OCI-LY7 (cell line): ENCODE measurements at regions not wholly inside any gene's neighbourhood (a gene's known extent, or its start where the extent isn't known, plus 50 kb on each side); places are given as distances from the start of the nearest gene placed in this dataset.

Experiments used
- BruUV-seq: library from RNA; stranded (reverse); fragments of 400-500 nt; replicated peaks from 2 replicates; lab custom pipeline; 2021; lab: Mats Ljungman, UMichigan
- CTCF ChIA-PET: fragments of 300-600 bp; sonication (Branson Sonifier 250); formaldehyde crosslinking; loops from one replicate; lab custom pipeline; 2022; ENCODE audit warnings: antibody characterized with exemption; ENCODE audit not compliant: unreplicated experiment; lab: Charles Lee
- POLR2A ChIA-PET: fragments of 300-600 bp; sonication (Branson Sonifier 250); formaldehyde crosslinking; loops from one replicate; lab custom pipeline; 2022; ENCODE audit warnings: antibody characterized with exemption; lab: Charles Lee
- DNase-seq: peaks from one replicate; pipeline ENCODE4 v3.0.0-alpha.2; 2015; ENCODE audit warnings: low spot score
- H2AFZ ChIP-seq: fragments of 200-600 bp; sonication (generic), shearing (Covaris generic); 2 replicates; pipeline ENCODE4 v1.6.1; 2014; ENCODE audit warnings: mild to moderate bottlenecking, antibody characterized with exemption, low read length, moderate library complexity
- H3K27ac ChIP-seq: fragments of 200-600 bp; sonication (generic); 2 replicates; pipeline ENCODE4 v1.5.1; 2014; ENCODE audit warnings: mixed run types, low read depth, mild to moderate bottlenecking, moderate library complexity, low read length, inconsistent platforms; ENCODE audit not compliant: poor library complexity, severe bottlenecking
- H3K36me3 ChIP-seq: fragments of 200-600 bp; sonication (generic); 2 replicates; pipeline ENCODE4 v1.6.1; 2014; ENCODE audit warnings: mild to moderate bottlenecking, antibody characterized with exemption, low read length, moderate library complexity, mixed read lengths; ENCODE audit not compliant: insufficient read depth
- H3K4me1 ChIP-seq: fragments of 200-600 bp; sonication (generic); 2 replicates; pipeline ENCODE4 v1.5.1; 2014; ENCODE audit warnings: mild to moderate bottlenecking, low read length; ENCODE audit not compliant: insufficient read depth, poor library complexity, severe bottlenecking
- H3K4me2 ChIP-seq: fragments of 200-600 bp; sonication (generic); 2 replicates; pipeline ENCODE4 v1.6.1; 2014; ENCODE audit warnings: mild to moderate bottlenecking, low read length
- H3K4me3 ChIP-seq: fragments of 200-600 bp; sonication (generic); 2 replicates; pipeline ENCODE4 v1.5.1; 2014; ENCODE audit warnings: mild to moderate bottlenecking, low read depth, low read length; ENCODE audit not compliant: poor library complexity, severe bottlenecking
- H3K79me2 ChIP-seq: fragments of 200-600 bp; sonication (generic); 2 replicates; pipeline ENCODE4 v1.6.1; 2016; ENCODE audit warnings: low read depth, mild to moderate bottlenecking, low read length, moderate library complexity, mixed read lengths; ENCODE audit not compliant: insufficient read depth
- H3K9me2 ChIP-seq: fragments of 200-600 bp; sonication (generic); 2 replicates; pipeline ENCODE4 v1.6.1; 2016; ENCODE audit warnings: mild to moderate bottlenecking, low read length, mixed read lengths; ENCODE audit not compliant: insufficient read depth
- H3K9me3 ChIP-seq: fragments of 200-600 bp; sonication (generic); 2 replicates; pipeline ENCODE4 v1.6.1; 2014; ENCODE audit warnings: mild to moderate bottlenecking, mixed run types, low read length, mixed read lengths
- H4K20me1 ChIP-seq: fragments of 200-600 bp; sonication (generic); 2 replicates; pipeline ENCODE4 v1.6.1; 2014; ENCODE audit warnings: mild to moderate bottlenecking, antibody characterized with exemption, low read length, moderate library complexity, mixed read lengths; ENCODE audit not compliant: insufficient read depth
- CTCF ChIP-seq: fragments of 200-600 bp; sonication (generic); conservative IDR thresholded peaks from 2 replicates; pipeline ENCODE4 v1.5.1; 2014; ENCODE audit warnings: mild to moderate bottlenecking, antibody characterized with exemption, low read length, moderate library complexity, mixed read lengths
- EZH2phosphoT487 ChIP-seq: fragments of 200-600 bp; sonication (generic); IDR thresholded peaks from 2 replicates; pipeline ENCODE4 v1.6.1; 2018; ENCODE audit warnings: low read depth, borderline replicate concordance, mild to moderate bottlenecking, mixed run types, antibody characterized with exemption, low read length, moderate library complexity, mixed read lengths
- intact Hi-C: fragments of 100-400 bp; cut with micrococcal nuclease; formaldehyde crosslinking; loops from one replicate; pipeline ENCODE4 v1.10.0; 2022; ENCODE audit not compliant: unreplicated experiment

- ChIA-PET POLR2A (no interaction called here), CTCF (no interaction called here)
- Histone ChIP-seq H3K79me2 (no peaks in the 10 kb centered on the region), H3K4me2 (no peak overlapping the region), H4K20me1 (no peaks in the 10 kb centered on the region), H3K27ac (no peak overlapping the region), H3K4me1 (no peaks in the 10 kb centered on the region), H3K9me2 (no peaks in the 10 kb centered on the region), H3K36me3 (no peaks in the 10 kb centered on the region), H3K4me3 (no peak overlapping the region), H3K9me3 (no peaks in the 10 kb centered on the region), H2AFZ (no peak overlapping the region)
- no TSS peak for BruUV-seq
- DNase-seq: no peak
- intact Hi-C loops: no loop called here
- TF ChIP-seq EZH2phosphoT487 (no peak), CTCF (no peak)
These were observed 192.2 kb upstream of the TLL1 start for GRCh38 chr4:165680821-165681220.

DNA sequence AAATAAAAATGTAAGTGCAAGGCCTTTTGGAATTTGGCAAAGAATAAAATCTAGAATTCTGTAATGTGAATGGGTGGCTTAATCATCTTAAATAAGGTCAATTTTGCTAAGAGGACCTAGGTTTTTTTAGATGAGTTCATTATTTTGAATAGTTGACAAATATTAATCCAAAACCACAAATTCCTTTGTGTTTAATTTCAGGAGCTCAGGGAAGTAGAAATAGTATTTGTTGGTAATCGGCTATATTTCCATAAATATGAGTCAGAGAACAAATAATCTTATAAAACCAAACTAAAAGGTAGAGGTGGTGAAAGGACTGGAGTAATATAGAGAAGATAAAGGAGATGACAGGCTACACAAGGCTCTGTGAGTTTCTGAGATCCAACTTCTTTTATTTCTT lies 190.4 kb upstream of the TLL1 start:
- H3K9me3 ChIP-seq: no peaks in the 10 kb centered on the region
- no peak for DNase-seq
- H3K79me2 ChIP-seq: no peaks in the 10 kb centered on the region
- H3K4me2 ChIP-seq: no peak overlapping the region
- H3K4me3 ChIP-seq: no peak overlapping the region
- no peaks in the 10 kb centered on the region for H3K36me3 ChIP-seq
- CTCF ChIA-PET: no interaction called here
- intact Hi-C loops: no loop called here
- no peak overlapping the region for H2AFZ ChIP-seq
- no TSS peak for BruUV-seq
- no peaks in the 10 kb centered on the region for H3K4me1 ChIP-seq
- no peak overlapping the region for H3K27ac ChIP-seq
- POLR2A ChIA-PET: interaction anchor here (0.6 kb wide), 1 partner anchor 189 kb away, joined by 4 read pairs; no protein-coding TSS in a partner anchor
- no peaks in the 10 kb centered on the region for H3K9me2 ChIP-seq
- no peaks in the 10 kb centered on the region for H4K20me1 ChIP-seq
- TF ChIP-seq CTCF (no peak), EZH2phosphoT487 (no peak)

DNA sequence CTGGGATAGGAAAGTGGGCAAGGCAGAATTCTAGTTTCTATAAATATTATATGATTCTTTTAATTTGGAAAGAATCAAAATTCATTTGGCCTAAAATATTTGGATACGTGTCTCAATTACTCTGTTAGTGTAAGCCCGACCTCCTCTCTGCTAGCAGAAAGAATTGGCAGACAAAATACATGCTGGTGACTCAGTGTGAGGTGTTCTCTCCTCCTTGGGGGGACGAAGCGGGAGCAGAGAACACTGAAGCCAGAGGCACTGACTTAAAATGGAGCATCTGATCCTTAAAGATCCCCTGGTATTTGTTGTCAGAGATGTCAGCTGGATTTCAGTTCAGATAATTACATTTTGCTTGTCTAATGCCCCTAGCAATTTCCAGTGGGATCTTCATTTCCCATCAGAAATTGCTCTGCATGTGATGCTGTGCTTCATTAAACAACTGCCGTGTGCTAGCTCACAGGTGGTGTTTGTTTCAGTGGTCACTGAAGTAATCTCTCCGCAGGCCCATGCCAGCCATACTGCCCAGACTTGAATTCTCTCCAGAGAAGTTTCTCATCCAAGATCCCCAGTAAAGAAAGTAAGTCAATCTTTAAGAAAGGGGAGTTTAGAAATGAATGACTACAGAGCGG lies 188.7 kb upstream of the TLL1 start:
- H3K79me2 ChIP-seq: no peaks in the 10 kb centered on the region
- no peaks in the 10 kb centered on the region for H3K9me3 ChIP-seq
- H4K20me1 ChIP-seq: no peaks in the 10 kb centered on the region
- H3K27ac ChIP-seq: no peak overlapping the region
- H3K4me2 ChIP-seq: no peak overlapping the region
- POLR2A ChIA-PET: no interaction called here
- TF ChIP-seq EZH2phosphoT487 (no peak), CTCF (no peak)
- H3K4me3 ChIP-seq: no peak overlapping the region
- BruUV-seq: no TSS peak
- H2AFZ ChIP-seq: no peak overlapping the region
- intact Hi-C loops: no loop called here
- no peak for DNase-seq
- no peaks in the 10 kb centered on the region for H3K9me2 ChIP-seq
- CTCF ChIA-PET: no interaction called here
- no peaks in the 10 kb centered on the region for H3K36me3 ChIP-seq
- no peaks in the 10 kb centered on the region for H3K4me1 ChIP-seq
